Chondrocyte (in vitro differentiated cells): ENCODE measurements at regions not wholly inside any gene's neighbourhood (a gene's known extent, or its start where the extent isn't known, plus 50 kb on each side); places are given as distances from the start of the nearest gene placed in this dataset.

ENCODE experiments used
- DNase-seq: peaks from one replicate; pipeline ENCODE4 v3.0.0; 2021; ENCODE audit warnings: mixed read lengths, low spot score
- H3K27ac Mint-ChIP-seq: one replicate; pipeline ENCODE4 v1.8.0; 2021; ENCODE audit warnings: mild to moderate bottlenecking, moderate library complexity, mixed read lengths; ENCODE audit not compliant: unreplicated experiment
- H3K27me3 Mint-ChIP-seq: 2 replicates; pipeline ENCODE4 v1.8.0; 2021; ENCODE audit warnings: low read depth, mixed read lengths
- H3K36me3 Mint-ChIP-seq: 2 replicates; pipeline ENCODE4 v1.8.0; 2021; ENCODE audit warnings: low read depth, mixed read lengths
- H3K4me1 Mint-ChIP-seq: 2 replicates; pipeline ENCODE4 v1.8.0; 2021; ENCODE audit warnings: low read depth, mild to moderate bottlenecking, mixed read lengths
- H3K4me3 Mint-ChIP-seq: one replicate; pipeline ENCODE4 v1.8.0; 2021; ENCODE audit warnings: mild to moderate bottlenecking, moderate library complexity, mixed read lengths; ENCODE audit not compliant: unreplicated experiment
- H3K9me3 Mint-ChIP-seq: 2 replicates; pipeline ENCODE4 v1.8.0; 2021; ENCODE audit warnings: low read depth, mixed read lengths
- CTCF ChIP-seq: fragments of 200-600 bp; sonication (generic); IDR thresholded peaks from 2 replicates; pipeline ENCODE4 v1.5.0; 2021; ENCODE audit warnings: antibody characterized with exemption, mild to moderate bottlenecking, moderate library complexity

- H3K36me3 Mint-ChIP-seq, result peaks cover 8% of the 10 kb centered on the region
- H3K4me3 Mint-ChIP-seq, result no peak overlapping the region
- H3K4me1 Mint-ChIP-seq, result peaks cover 75% of the 10 kb centered on the region
- no peak for TF ChIP-seq CTCF
- H3K9me3 Mint-ChIP-seq, result no peaks in the 10 kb centered on the region
- no peaks in the 10 kb centered on the region for H3K27me3 Mint-ChIP-seq
- DNase-seq, result peak; percentile 71
- peak overlapping the region; percentile 66 for H3K27ac Mint-ChIP-seq
Measured at GRCh38 chr17:31597646-31598398, 206.3 kb downstream of the RAB11FIP4 start.

- H3K4me1 Mint-ChIP-seq, result peaks cover 73% of the 10 kb centered on the region
- TF ChIP-seq CTCF, result peak; percentile 9
- no peaks in the 10 kb centered on the region for H3K27me3 Mint-ChIP-seq
- peak overlapping the region; percentile 93 for H3K27ac Mint-ChIP-seq
- DNase-seq, result peak; percentile 97
- H3K36me3 Mint-ChIP-seq, result peaks cover 10% of the 10 kb centered on the region
- no peaks in the 10 kb centered on the region for H3K9me3 Mint-ChIP-seq
- H3K4me3 Mint-ChIP-seq, result no peak overlapping the region
Measured at GRCh38 chr17:31596382-31597323, 205.2 kb downstream of the RAB11FIP4 start.

GRCh38 chr17:31595666-31596381, 204.3 kb downstream of the RAB11FIP4 start:
- H3K9me3 Mint-ChIP-seq, result no peaks in the 10 kb centered on the region
- no peak for TF ChIP-seq CTCF
- peak overlapping the region; percentile 19 for H3K4me3 Mint-ChIP-seq
- peaks cover 13% of the 10 kb centered on the region for H3K36me3 Mint-ChIP-seq
- no peaks in the 10 kb centered on the region for H3K27me3 Mint-ChIP-seq
- H3K27ac Mint-ChIP-seq, result peak overlapping the region; percentile 93
- DNase-seq, result peak; percentile 38
- peaks cover 73% of the 10 kb centered on the region for H3K4me1 Mint-ChIP-seq

- DNase-seq, result peak; percentile 5
- Mint-ChIP-seq H3K27ac (peak overlapping the region; percentile 93), H3K4me3 (no peak overlapping the region), H3K27me3 (no peaks in the 10 kb centered on the region), H3K9me3 (no peaks in the 10 kb centered on the region), H3K4me1 (peaks cover 72% of the 10 kb centered on the region), H3K36me3 (peaks cover 16% of the 10 kb centered on the region)
- no peak for TF ChIP-seq CTCF
Measured at GRCh38 chr17:31595076-31595475, 203.6 kb downstream of the RAB11FIP4 start.

GRCh38 chr17:31594416-31594815, 202.9 kb downstream of the RAB11FIP4 start:
- peak overlapping the region; percentile 93 for H3K27ac Mint-ChIP-seq
- no peak for TF ChIP-seq CTCF
- H3K4me3 Mint-ChIP-seq, result no peak overlapping the region
- H3K27me3 Mint-ChIP-seq, result no peaks in the 10 kb centered on the region
- DNase-seq, result peak; percentile 20
- H3K36me3 Mint-ChIP-seq, result peaks cover 16% of the 10 kb centered on the region
- H3K9me3 Mint-ChIP-seq, result no peaks in the 10 kb centered on the region
- peaks cover 66% of the 10 kb centered on the region for H3K4me1 Mint-ChIP-seq
